ENCODE measurements at regions not wholly inside any gene's neighbourhood (a gene's known extent, or its start where the extent isn't known, plus 50 kb on each side); places are given as distances from the start of the nearest gene placed in this dataset.

GRCh38 chr4:77376788-77377460, 219.9 kb downstream of the CCNG2 start:
- TF ChIP-seq CTCF (IDR thresholded peaks at IDR 0.05; ENCODE audit: low read depth, low read length) (peak; percentile 41; the same call in 1 of the 2 replicates), EZH2phosphoT487 (IDR thresholded peaks at IDR 0.05; ENCODE audit: low read depth) (no peak)
